Mesodermal cell (in vitro differentiated cells): ENCODE measurements at regions not wholly inside any gene's neighbourhood (a gene's known extent, or its start where the extent isn't known, plus 50 kb on each side); places are given as distances from the start of the nearest gene placed in this dataset.

Experiments used
- H3K27ac ChIP-seq: 2 replicates; pipeline ENCODE4 v1.7.0; 2013; ENCODE audit warnings: mild to moderate bottlenecking, low read depth, low read length, moderate library complexity; ENCODE audit not compliant: severe bottlenecking
- H3K36me3 ChIP-seq: 2 replicates; pipeline ENCODE4 v1.7.1; 2013; ENCODE audit warnings: mild to moderate bottlenecking, low read length, moderate library complexity; ENCODE audit not compliant: control insufficient read depth, insufficient read depth
- H3K4me1 ChIP-seq: one replicate; pipeline ENCODE4 v1.7.1; 2013; ENCODE audit warnings: mild to moderate bottlenecking, low read length; ENCODE audit not compliant: insufficient read depth, control insufficient read depth, poor library complexity, severe bottlenecking
- H3K4me3 ChIP-seq: 2 replicates; pipeline ENCODE4 v1.7.0; 2013; ENCODE audit warnings: low read length, control low read depth, mild to moderate bottlenecking; ENCODE audit not compliant: insufficient read depth, poor library complexity, severe bottlenecking; ENCODE audit errors: extremely low read depth
- H3K9me3 ChIP-seq: 2 replicates; pipeline ENCODE4 v1.7.1; 2013; ENCODE audit warnings: mild to moderate bottlenecking, low read length, moderate library complexity; ENCODE audit not compliant: control insufficient read depth
- WGBS, 2 experiments: methylation state at CpG; one replicate each; pipeline ENCODE4 v1.1.5; 2013; ENCODE audit warnings: missing lambda C conversion rate in 2 of 2; ENCODE audit not compliant: insufficient coverage in 2 of 2; 5-methylcytosine and 5-hydroxymethylcytosine counted together

DNA sequence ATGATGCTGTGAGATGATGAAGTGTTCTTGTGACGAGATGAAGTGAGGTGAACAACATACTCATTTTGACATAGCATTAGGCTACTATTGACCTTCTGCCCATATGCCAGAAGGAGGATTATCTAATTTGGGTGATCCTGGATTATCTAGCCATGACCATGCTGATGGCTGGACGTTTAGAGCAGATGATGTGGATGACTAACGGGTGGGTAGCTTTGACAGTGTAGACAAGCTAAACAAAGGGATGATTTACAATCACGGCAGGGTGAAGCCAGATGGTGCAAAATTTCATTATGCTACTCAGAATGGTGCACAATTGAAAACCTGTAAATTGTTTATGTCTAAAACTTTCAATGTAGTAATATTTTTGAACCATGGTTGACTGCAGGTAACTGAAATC is 2403.4 kb upstream of the ACO1 start:
- WGBS, 2 experiments: 72 to 91% methylated on average over 3 of the region's 4 CpGs

DNA sequence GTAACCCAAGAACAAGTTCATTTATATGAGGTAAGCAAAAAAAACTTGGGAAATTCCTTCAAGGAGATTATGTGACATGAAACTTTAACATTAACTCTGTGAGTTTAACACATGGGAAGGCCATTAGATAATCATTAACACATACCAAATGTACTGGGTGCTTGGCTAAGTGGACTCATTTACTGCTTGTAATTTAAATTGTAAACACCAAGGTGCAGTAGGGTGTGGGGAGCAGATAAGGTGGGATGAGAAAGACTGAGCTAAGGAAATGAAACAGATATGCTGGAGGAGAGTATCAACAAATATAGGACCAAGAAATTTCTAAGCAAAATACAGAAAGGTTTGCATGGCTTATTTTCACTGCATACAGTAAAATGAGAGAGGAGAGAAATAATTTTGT is 2384.8 kb upstream of the ACO1 start:
- Histone ChIP-seq H3K4me3 (no peak overlapping the region), H3K9me3 (no peaks in the 10 kb centered on the region), H3K27ac (no peak overlapping the region), H3K36me3 (no peaks in the 10 kb centered on the region), H3K4me1 (no peaks in the 10 kb centered on the region)

More for the DNA sequence above, 2403.4 kb upstream of the ACO1 start:
- Histone ChIP-seq H3K27ac (no peak overlapping the region), H3K4me1 (no peaks in the 10 kb centered on the region), H3K9me3 (no peaks in the 10 kb centered on the region), H3K4me3 (no peak overlapping the region), H3K36me3 (no peaks in the 10 kb centered on the region)

- H3K9me3 ChIP-seq: no peaks in the 10 kb centered on the region
- 100% methylated on average over 1 of the region's 3 CpGs; no CpG with 5 or more reads in 1 of the 2 experiments for WGBS, 2 experiments
- H3K4me3 ChIP-seq: no peak overlapping the region
These were observed 2373.8 kb upstream of the ACO1 start for GRCh38 chr9:30010691-30011090.

GRCh38 chr9:30012622-30013021 is 2371.8 kb upstream of the ACO1 start:
- H3K4me1 ChIP-seq: no peaks in the 10 kb centered on the region
- no peaks in the 10 kb centered on the region for H3K36me3 ChIP-seq
- H3K4me3 ChIP-seq: no peak overlapping the region
- no peaks in the 10 kb centered on the region for H3K9me3 ChIP-seq
- no peak overlapping the region for H3K27ac ChIP-seq

More at GRCh38 chr9:30010691-30011090, 2373.8 kb upstream of the ACO1 start:
- Histone ChIP-seq H3K36me3 (no peaks in the 10 kb centered on the region), H3K4me1 (no peaks in the 10 kb centered on the region), H3K27ac (no peak overlapping the region)

GRCh38 chr9:30015073-30015472 is 2369.4 kb upstream of the ACO1 start:
- WGBS, 2 experiments: 60 to 67% methylated on average over 1 of the region's 4 CpGs

DNA sequence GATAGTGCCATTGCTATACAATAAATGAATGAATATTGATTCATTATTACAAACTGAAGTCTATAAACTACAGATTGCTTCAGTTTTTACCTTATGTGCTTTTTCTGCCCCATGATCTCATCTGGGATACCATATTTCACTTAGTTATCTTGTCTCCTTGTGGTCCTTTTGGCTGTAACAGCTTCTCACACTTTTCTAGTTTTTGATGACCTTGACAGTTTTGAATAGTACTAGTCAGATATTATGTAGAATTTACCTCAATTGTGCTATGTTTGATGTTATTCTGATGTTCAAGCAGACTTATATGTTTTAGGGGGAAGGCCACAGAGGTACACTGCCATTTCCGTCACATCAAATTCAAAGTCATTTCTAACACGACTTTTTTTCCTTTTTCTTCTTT is 2364.3 kb upstream of the ACO1 start:
- Histone ChIP-seq H3K36me3 (no peaks in the 10 kb centered on the region), H3K4me1 (no peaks in the 10 kb centered on the region), H3K9me3 (no peaks in the 10 kb centered on the region), H3K4me3 (no peak overlapping the region), H3K27ac (no peak overlapping the region)
- no CpG with 5 or more reads among the region's 2 CpGs for WGBS, 2 experiments

More at GRCh38 chr9:30015073-30015472, 2369.4 kb upstream of the ACO1 start:
- Histone ChIP-seq H3K9me3 (no peaks in the 10 kb centered on the region), H3K4me1 (no peaks in the 10 kb centered on the region), H3K27ac (no peak overlapping the region), H3K4me3 (no peak overlapping the region), H3K36me3 (no peaks in the 10 kb centered on the region)

GRCh38 chr9:30035761-30036160 is 2348.7 kb upstream of the ACO1 start:
- H3K4me3 ChIP-seq: no peak overlapping the region
- no peak overlapping the region for H3K27ac ChIP-seq
- no CpG with 5 or more reads among the region's 1 CpG for WGBS, 2 experiments
- H3K9me3 ChIP-seq: no peaks in the 10 kb centered on the region
- H3K36me3 ChIP-seq: no peaks in the 10 kb centered on the region
- H3K4me1 ChIP-seq: no peaks in the 10 kb centered on the region

DNA sequence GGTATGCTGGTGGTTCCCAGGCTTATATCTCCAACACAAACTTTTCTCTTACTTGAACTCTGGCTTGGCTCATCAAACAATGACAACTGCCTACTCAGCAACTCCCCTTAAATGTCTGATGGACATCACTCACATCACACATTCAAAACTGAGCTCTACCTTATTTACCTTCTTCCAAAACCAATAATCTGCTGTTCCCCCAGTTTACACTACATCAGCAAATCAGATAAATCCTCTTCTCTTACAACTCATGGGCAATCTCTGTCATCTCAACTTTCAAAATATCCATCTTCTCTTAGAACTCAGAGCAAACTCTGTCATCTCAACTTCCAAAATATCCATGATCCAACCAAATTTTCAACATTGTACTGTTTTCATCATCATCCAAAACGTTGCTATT is 2347.9 kb upstream of the ACO1 start:
- no peaks in the 10 kb centered on the region for H3K9me3 ChIP-seq
- H3K27ac ChIP-seq: no peak overlapping the region
- H3K36me3 ChIP-seq: no peaks in the 10 kb centered on the region
- H3K4me3 ChIP-seq: no peak overlapping the region
- H3K4me1 ChIP-seq: no peaks in the 10 kb centered on the region
- WGBS, 2 experiments: 90 to 100% methylated on average over 1 of the region's 1 CpG

DNA sequence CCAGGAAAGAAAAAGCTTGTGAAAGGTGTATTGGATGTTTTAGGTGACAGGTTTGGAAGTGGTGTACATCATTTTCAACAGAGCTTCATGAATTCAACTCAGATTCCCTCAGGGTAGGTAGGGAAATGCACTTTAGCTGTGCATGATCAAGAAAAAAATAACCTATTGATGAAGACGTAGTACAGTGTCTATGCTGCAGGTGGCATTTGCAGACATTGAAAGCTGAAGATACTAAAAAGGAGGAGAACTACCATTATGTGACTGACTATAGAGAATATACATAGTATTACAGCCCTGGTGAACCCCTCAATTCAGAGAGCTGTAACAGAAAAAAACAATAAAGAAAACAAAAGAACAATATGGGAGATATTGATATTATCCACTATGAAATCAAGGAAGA is 2344.7 kb upstream of the ACO1 start:
- Histone ChIP-seq H3K9me3 (no peaks in the 10 kb centered on the region), H3K4me3 (no peak overlapping the region), H3K36me3 (no peaks in the 10 kb centered on the region), H3K4me1 (no peaks in the 10 kb centered on the region), H3K27ac (no peak overlapping the region)
- WGBS, 2 experiments: no CpG with 5 or more reads among the region's 1 CpG

- no peaks in the 10 kb centered on the region for H3K36me3 ChIP-seq
- no peak overlapping the region for H3K27ac ChIP-seq
- no peaks in the 10 kb centered on the region for H3K9me3 ChIP-seq
- H3K4me1 ChIP-seq: no peaks in the 10 kb centered on the region
- 81 to 88% methylated on average over 8 of the region's 8 CpGs for WGBS, 2 experiments
- no peak overlapping the region for H3K4me3 ChIP-seq
These were observed 2336.0 kb upstream of the ACO1 start for GRCh38 chr9:30048396-30048795.

- Histone ChIP-seq H3K4me3 (no peak overlapping the region), H3K27ac (no peak overlapping the region), H3K9me3 (no peaks in the 10 kb centered on the region), H3K4me1 (no peaks in the 10 kb centered on the region), H3K36me3 (no peaks in the 10 kb centered on the region)
- no CpG with 5 or more reads among the region's 1 CpG for WGBS, 2 experiments
These were observed 2326.0 kb upstream of the ACO1 start for GRCh38 chr9:30058463-30058862.

GRCh38 chr9:30060976-30061375 is 2323.5 kb upstream of the ACO1 start:
- H3K9me3 ChIP-seq: no peaks in the 10 kb centered on the region
- H3K27ac ChIP-seq: no peak overlapping the region
- no peak overlapping the region for H3K4me3 ChIP-seq
- no peaks in the 10 kb centered on the region for H3K4me1 ChIP-seq
- H3K36me3 ChIP-seq: no peaks in the 10 kb centered on the region
